Stomach (tissue), 8 donors: ENCODE measurements at regions not wholly inside any gene's neighbourhood (a gene's known extent, or its start where the extent isn't known, plus 50 kb on each side); places are given as distances from the start of the nearest gene placed in this dataset.

ENCODE experiments used
- DNase-seq, 2 donors: peaks; one replicate each; pipeline versions ENCODE4 v3.0.0 to v3.0.0-alpha.2; 2013 to 2019
- H3K27ac ChIP-seq, 5 donors: fragments of 200-600 bp in 4 of 5; sonication (generic) in 4 of 5; one replicate each; pipeline ENCODE4 v1.5.1; 2013 to 2019; ENCODE audit warnings: mild to moderate bottlenecking in 1 of 5, moderate library complexity in 1 of 5
- H3K27me3 ChIP-seq, 3 donors: fragments of 200-600 bp; sonication (generic); one replicate each; pipeline ENCODE4 v1.5.1; 2017 to 2019; ENCODE audit warnings: mixed run types in 1 of 3
- H3K36me3 ChIP-seq, 4 donors: fragments of 200-600 bp; sonication (generic); 1 replicate in 3 of 4; 2 replicates in 1 of 4; pipeline ENCODE4 v1.5.1; 2016 to 2019
- H3K4me1 ChIP-seq, 4 donors: fragments of 200-600 bp; sonication (generic); one replicate each; pipeline ENCODE4 v1.5.1; 2016 to 2019
- H3K4me3 ChIP-seq, 4 donors: fragments of 200-600 bp; sonication (generic) in 3 of 4; one replicate each; pipeline ENCODE4 v1.5.1; 2016 to 2019; ENCODE audit warnings: mild to moderate bottlenecking in 1 of 4
- H3K9me3 ChIP-seq, 4 donors: fragments of 200-600 bp; sonication (generic); one replicate each; pipeline ENCODE4 v1.5.1; 2016 to 2019
- CTCF ChIP-seq, 7 experiments: fragments of 450-650 bp in 4 of 7; fragments of 200-600 bp in 3 of 7; sonication (generic) in 3 of 7; IDR thresholded peaks; one replicate each; pipeline ENCODE4 v1.5.1; 2016 to 2019; ENCODE audit warnings: antibody characterized with exemption in 7 of 7, control low read depth in 2 of 7, mild to moderate bottlenecking in 1 of 7
- EP300 ChIP-seq: sonication (generic); formaldehyde crosslinking; IDR thresholded peaks from one replicate; pipeline ENCODE4 v1.6.1; 2017; ENCODE audit warnings: antibody characterized with exemption
- POLR2A ChIP-seq, 4 donors: fragments of 450-650 bp; IDR thresholded peaks; one replicate each; pipeline ENCODE4 v1.6.1; 2016; ENCODE audit warnings: antibody characterized with exemption in 4 of 4, control low read depth in 2 of 4, mild to moderate bottlenecking in 1 of 4, moderate library complexity in 1 of 4
- POLR2AphosphoS5 ChIP-seq, 3 donors: sonication (generic); formaldehyde crosslinking; IDR thresholded peaks; one replicate each; pipeline ENCODE4 v1.6.1; 2016; ENCODE audit warnings: antibody characterized with exemption in 3 of 3
- WGBS, 5 donors: extraction: QIAGEN DNeasy Blood & Tissue Kit in 3 of 5; methylation state at CpG; one replicate each; pipeline versions ENCODE4 v1.1.5 to v1.1.7; 2013 to 2018; 5-methylcytosine and 5-hydroxymethylcytosine counted together
- intact Hi-C: fragments of 100-400 bp; cut with DNase I; formaldehyde crosslinking; loops from one replicate; pipeline ENCODE4 v1.15.1; 2023; ENCODE audit warnings: low total_unique reads
- donor health status: healthy with polysubstance abuse.
- donor health status: Bipolar disorder and iron deficiency.
- donor health status: healthy.

- TF ChIP-seq CTCF (IDR thresholded peaks at IDR 0.05) (no peak), POLR2A (IDR thresholded peaks at IDR 0.05) (no peak), EP300 (no peak), POLR2AphosphoS5 (IDR thresholded peaks at IDR 0.05) (no peak)
- H3K27me3 ChIP-seq, result no peaks in the 10 kb centered on the region
- H3K27ac ChIP-seq, result no peak overlapping the region
- WGBS, 5 donors, result 70 to 87% (median 76%) methylated on average over 2 of the region's 2 CpGs
- no peak for DNase-seq
- intact Hi-C loops, result no loop called here
- H3K9me3 ChIP-seq, result no peaks in the 10 kb centered on the region
- H3K4me1 ChIP-seq, result peaks cover 0 to 15% (median 7%) of the 10 kb centered on the region in 4 donors
- no peak overlapping the region for H3K4me3 ChIP-seq
- H3K36me3 ChIP-seq, result no peaks in the 10 kb centered on the region
Measured at GRCh38 chr10:88127269-88127668, 263.8 kb downstream of the PTEN start.

GRCh38 chr10:88127766-88128165, 264.3 kb downstream of the PTEN start:
- Histone ChIP-seq H3K4me1 (peaks cover 0 to 16% (median 7%) of the 10 kb centered on the region in 4 donors), H3K36me3 (no peaks in the 10 kb centered on the region), H3K9me3 (no peaks in the 10 kb centered on the region), H3K27ac (no peak overlapping the region), H3K4me3 (no peak overlapping the region), H3K27me3 (no peaks in the 10 kb centered on the region)
- TF ChIP-seq EP300 (no peak), POLR2AphosphoS5 (IDR thresholded peaks at IDR 0.05) (no peak), POLR2A (IDR thresholded peaks at IDR 0.05) (no peak), CTCF (IDR thresholded peaks at IDR 0.05) (no peak)
- intact Hi-C loops, result no loop called here
- 85 to 100% (median 97%) methylated on average over 1 of the region's 1 CpG for WGBS, 5 donors
- no peak for DNase-seq

GRCh38 chr10:88129013-88129412, 265.6 kb downstream of the PTEN start:
- WGBS, 5 donors, result 93 to 98% (median 97%) methylated on average over 2 of the region's 2 CpGs

GRCh38 chr10:88130912-88131311, 267.5 kb downstream of the PTEN start:
- H3K9me3 ChIP-seq, result no peaks in the 10 kb centered on the region
- WGBS, 5 donors, result 93 to 100% (median 98%) methylated on average over 1 of the region's 1 CpG
- H3K36me3 ChIP-seq, result no peaks in the 10 kb centered on the region
- H3K27me3 ChIP-seq, result no peaks in the 10 kb centered on the region
- H3K4me3 ChIP-seq, result no peak overlapping the region
- H3K4me1 ChIP-seq, result peaks cover 0 to 16% (median 7%) of the 10 kb centered on the region in 4 donors
- TF ChIP-seq POLR2A (IDR thresholded peaks at IDR 0.05), result no peak
- no peak for TF ChIP-seq CTCF (IDR thresholded peaks at IDR 0.05)
- TF ChIP-seq EP300, result no peak
- TF ChIP-seq POLR2AphosphoS5 (IDR thresholded peaks at IDR 0.05), result no peak
- no peak for DNase-seq
- H3K27ac ChIP-seq, result peak overlapping the region in 2 of 5 donors; percentile 33 to 46
- intact Hi-C loops, result no loop called here

More at GRCh38 chr10:88129013-88129412, 265.6 kb downstream of the PTEN start:
- Histone ChIP-seq H3K27ac (no peak overlapping the region), H3K9me3 (no peaks in the 10 kb centered on the region), H3K4me1 (peaks cover 0 to 16% (median 7%) of the 10 kb centered on the region in 4 donors), H3K36me3 (no peaks in the 10 kb centered on the region), H3K27me3 (no peaks in the 10 kb centered on the region), H3K4me3 (no peak overlapping the region)
- intact Hi-C loops, result no loop called here
- no peak for DNase-seq
- TF ChIP-seq EP300 (no peak), POLR2AphosphoS5 (IDR thresholded peaks at IDR 0.05) (no peak), CTCF (IDR thresholded peaks at IDR 0.05) (no peak), POLR2A (IDR thresholded peaks at IDR 0.05) (no peak)
